ENCODE measurements at regions not wholly inside any gene's neighbourhood (a gene's known extent, or its start where the extent isn't known, plus 50 kb on each side); places are given as distances from the start of the nearest gene placed in this dataset.

DNA sequence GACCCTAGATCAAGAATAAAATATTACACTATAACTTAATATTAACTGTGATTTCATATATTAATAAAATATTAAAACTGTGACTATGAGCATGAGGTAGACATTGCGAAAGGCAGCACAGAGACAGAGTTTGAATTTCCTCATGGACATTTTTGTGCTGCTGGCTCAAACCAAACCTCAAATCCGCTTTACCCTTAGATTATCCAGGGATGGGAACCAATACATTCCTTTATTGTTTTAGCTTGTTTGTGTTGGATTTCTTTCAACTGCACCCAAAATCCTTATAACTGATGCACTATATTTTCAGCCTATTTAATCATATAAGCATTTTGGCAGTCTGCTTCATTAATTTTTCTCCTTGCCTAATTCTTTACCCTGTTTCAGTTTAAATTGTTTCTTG is 436.7 kb downstream of the ATP23 start:
- H3K36me3 Mint-ChIP-seq (ENCODE audit: low read depth): no peaks in the 10 kb centered on the region
- H3K9me3 Mint-ChIP-seq: no peaks in the 10 kb centered on the region
- Histone ChIP-seq H3K4me3 (ENCODE audit: low read length) (no peak overlapping the region), H3K36me3 (ENCODE audit: insufficient read depth, low read length) (no peaks in the 10 kb centered on the region), H3K4me1 (ENCODE audit: insufficient read depth, low read length) (no peaks in the 10 kb centered on the region), H3K27ac (ENCODE audit: low read depth in 1 of 2, low read length in 2 of 2) (no peak overlapping the region), H3K9me3 (ENCODE audit: control insufficient read depth in 1 of 2, insufficient read depth in 1 of 2, low read length in 2 of 2) (no peaks in the 10 kb centered on the region), H3K27me3 (ENCODE audit: control insufficient read depth in 1 of 2, insufficient read depth in 2 of 2, low read length in 2 of 2) (no peaks in the 10 kb centered on the region)
- DNase-seq (no peak), ATAC-seq (ENCODE audit: poor library complexity) (no peak)
- TF ChIP-seq, protein P1, sequence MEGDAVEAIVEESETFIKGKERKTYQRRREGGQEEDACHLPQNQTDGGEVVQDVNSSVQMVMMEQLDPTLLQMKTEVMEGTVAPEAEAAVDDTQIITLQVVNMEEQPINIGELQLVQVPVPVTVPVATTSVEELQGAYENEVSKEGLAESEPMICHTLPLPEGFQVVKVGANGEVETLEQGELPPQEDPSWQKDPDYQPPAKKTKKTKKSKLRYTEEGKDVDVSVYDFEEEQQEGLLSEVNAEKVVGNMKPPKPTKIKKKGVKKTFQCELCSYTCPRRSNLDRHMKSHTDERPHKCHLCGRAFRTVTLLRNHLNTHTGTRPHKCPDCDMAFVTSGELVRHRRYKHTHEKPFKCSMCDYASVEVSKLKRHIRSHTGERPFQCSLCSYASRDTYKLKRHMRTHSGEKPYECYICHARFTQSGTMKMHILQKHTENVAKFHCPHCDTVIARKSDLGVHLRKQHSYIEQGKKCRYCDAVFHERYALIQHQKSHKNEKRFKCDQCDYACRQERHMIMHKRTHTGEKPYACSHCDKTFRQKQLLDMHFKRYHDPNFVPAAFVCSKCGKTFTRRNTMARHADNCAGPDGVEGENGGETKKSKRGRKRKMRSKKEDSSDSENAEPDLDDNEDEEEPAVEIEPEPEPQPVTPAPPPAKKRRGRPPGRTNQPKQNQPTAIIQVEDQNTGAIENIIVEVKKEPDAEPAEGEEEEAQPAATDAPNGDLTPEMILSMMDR (IDR thresholded peaks at IDR 0.05): no peak
- peaks cover 16% of the 10 kb centered on the region for H3K27me3 Mint-ChIP-seq
- intact Hi-C loops (cut with DNase I, micrococcal nuclease): no loop called here
- H3K4me1 Mint-ChIP-seq (ENCODE audit: low read depth): no peaks in the 10 kb centered on the region
- ChIA-PET CTCF (no interaction called here), POLR2A (no interaction called here)
- no peak overlapping the region for H3K4me3 Mint-ChIP-seq
- no peak overlapping the region for H3K27ac Mint-ChIP-seq

DNA sequence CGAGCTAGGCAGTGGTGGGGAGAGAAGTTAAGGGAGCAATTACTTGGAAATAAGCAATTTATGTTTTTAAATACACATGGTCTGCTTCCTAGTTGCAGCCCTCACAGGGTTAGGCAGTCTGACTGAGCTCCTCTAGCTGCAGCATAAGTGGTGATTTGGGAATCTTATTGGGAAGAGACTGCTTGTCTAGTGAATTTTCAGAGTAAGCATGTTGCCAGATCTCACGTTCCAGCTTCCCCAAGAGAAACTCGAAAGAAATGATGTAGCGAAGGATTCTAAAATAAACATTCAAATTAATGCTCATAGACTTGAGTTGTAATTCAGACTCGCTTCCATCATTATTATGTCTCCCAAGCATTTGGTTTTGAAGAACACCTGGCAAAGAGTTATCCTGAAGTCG is 440.2 kb downstream of the ATP23 start:
- Mint-ChIP-seq H3K9me3 (no peaks in the 10 kb centered on the region), H3K4me1 (ENCODE audit: low read depth) (no peaks in the 10 kb centered on the region), H3K36me3 (ENCODE audit: low read depth) (no peaks in the 10 kb centered on the region), H3K27me3 (peaks cover 20% of the 10 kb centered on the region), H3K27ac (no peak overlapping the region), H3K4me3 (no peak overlapping the region)
- no peaks in the 10 kb centered on the region for H3K27me3 ChIP-seq (ENCODE audit: control insufficient read depth in 1 of 2, insufficient read depth in 2 of 2, low read length in 2 of 2)
- POLR2A ChIA-PET: no interaction called here
- no peak for ATAC-seq (ENCODE audit: poor library complexity)
- no peak overlapping the region for H3K4me3 ChIP-seq (ENCODE audit: low read length)
- H3K9me3 ChIP-seq (ENCODE audit: control insufficient read depth in 1 of 2, insufficient read depth in 1 of 2, low read length in 2 of 2): no peaks in the 10 kb centered on the region
- DNase-seq: no peak
- no peaks in the 10 kb centered on the region for H3K36me3 ChIP-seq (ENCODE audit: insufficient read depth, low read length)
- no peaks in the 10 kb centered on the region for H3K4me1 ChIP-seq (ENCODE audit: insufficient read depth, low read length)
- TF ChIP-seq, protein P1 (IDR thresholded peaks at IDR 0.05): no peak
- H3K27ac ChIP-seq (ENCODE audit: low read depth in 1 of 2, low read length in 2 of 2): no peak overlapping the region
- intact Hi-C loops (cut with DNase I, micrococcal nuclease): no loop called here
- CTCF ChIA-PET: no interaction called here

DNA sequence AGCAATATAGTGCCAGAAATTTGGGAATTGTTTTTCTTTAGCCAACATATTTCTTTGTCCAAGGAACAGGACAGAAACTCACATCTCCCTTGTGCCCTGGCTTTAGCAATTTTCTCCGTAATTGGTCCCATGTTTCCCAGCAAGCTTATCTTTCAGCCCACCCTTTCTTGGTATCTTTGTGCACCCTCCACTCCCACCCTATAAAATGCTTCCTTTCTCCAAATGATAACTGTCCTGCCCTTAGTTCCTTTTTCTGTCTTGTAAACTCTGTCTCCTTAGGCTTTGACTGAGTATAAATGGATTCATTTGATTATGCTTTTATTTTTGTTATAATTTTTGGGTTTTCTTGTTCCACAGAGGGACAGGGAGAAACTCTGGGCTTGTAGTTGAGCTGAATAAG is 442.8 kb downstream of the ATP23 start:
- Histone ChIP-seq H3K4me3 (ENCODE audit: low read length) (no peak overlapping the region), H3K4me1 (ENCODE audit: insufficient read depth, low read length) (no peaks in the 10 kb centered on the region), H3K36me3 (ENCODE audit: insufficient read depth, low read length) (no peaks in the 10 kb centered on the region), H3K9me3 (ENCODE audit: control insufficient read depth in 1 of 2, insufficient read depth in 1 of 2, low read length in 2 of 2) (no peaks in the 10 kb centered on the region), H3K27ac (ENCODE audit: low read depth in 1 of 2, low read length in 2 of 2) (no peak overlapping the region), H3K27me3 (ENCODE audit: control insufficient read depth in 1 of 2, insufficient read depth in 2 of 2, low read length in 2 of 2) (no peaks in the 10 kb centered on the region)
- ATAC-seq (ENCODE audit: poor library complexity) (no peak), DNase-seq (no peak)
- Mint-ChIP-seq H3K9me3 (peaks cover 2% of the 10 kb centered on the region), H3K4me1 (ENCODE audit: low read depth) (no peaks in the 10 kb centered on the region), H3K4me3 (no peak overlapping the region), H3K36me3 (ENCODE audit: low read depth) (no peaks in the 10 kb centered on the region), H3K27ac (no peak overlapping the region), H3K27me3 (peaks cover 16% of the 10 kb centered on the region)
- intact Hi-C loops (cut with DNase I, micrococcal nuclease): no loop called here
- CTCF ChIA-PET: no interaction called here
- TF ChIP-seq, protein P1 (IDR thresholded peaks at IDR 0.05): no peak
- POLR2A ChIA-PET: no interaction called here
